PC-3 (cell line): ENCODE measurements at regions not wholly inside any gene's neighbourhood (a gene's known extent, or its start where the extent isn't known, plus 50 kb on each side); places are given as distances from the start of the nearest gene placed in this dataset.

Source experiments
- ATAC-seq: fragments of 200-7000 bp; cut with Tn5 transposase; 2 replicates; pipeline ENCODE4 v1.9.1; 2020; ENCODE audit warnings: mild to moderate bottlenecking, moderate library complexity
- BruUV-seq: library from RNA; stranded (reverse); fragments of 400-500 nt; replicated peaks from 2 replicates; lab custom pipeline; 2021; lab: Mats Ljungman, UMichigan
- CTCF ChIA-PET: fragments of 300-600 bp; sonication (Branson Sonifier 250); formaldehyde crosslinking; loops from one replicate; lab custom pipeline; 2022; ENCODE audit warnings: antibody characterized with exemption; lab: Charles Lee
- POLR2A ChIA-PET: fragments of 300-600 bp; sonication (Branson Sonifier 250); formaldehyde crosslinking; loops from one replicate; lab custom pipeline; 2022; ENCODE audit warnings: antibody characterized with exemption; ENCODE audit not compliant: unreplicated experiment; lab: Charles Lee
- DNase-seq: peaks from one replicate; pipeline ENCODE4 v3.0.0-alpha.2; 2015
- H2AFZ ChIP-seq: fragments of 300-600 bp; sonication (generic); 2 replicates; pipeline ENCODE4 v1.6.0; 2016; ENCODE audit warnings: antibody characterized with exemption, low read length
- H3F3A ChIP-seq: fragments of 300-600 bp; sonication (generic); one replicate; pipeline ENCODE4 v1.6.0; 2017; ENCODE audit warnings: antibody characterized with exemption, low read length, control low read depth, mild to moderate bottlenecking; ENCODE audit not compliant: unreplicated experiment
- H3K27ac ChIP-seq: fragments of 300-600 bp; sonication (generic); 2 replicates; pipeline ENCODE4 v1.5.1; 2016; ENCODE audit warnings: mild to moderate bottlenecking, low read length
- H3K27me3 ChIP-seq: fragments of 300-600 bp; sonication (generic); 2 replicates; pipeline ENCODE4 v1.6.1; 2016; ENCODE audit warnings: low read length, mixed read lengths
- H3K36me3 ChIP-seq: fragments of 300-600 bp; sonication (generic); 2 replicates; pipeline ENCODE4 v1.6.1; 2016; ENCODE audit warnings: low read depth, mixed run types, low read length, mixed read lengths
- H3K4me1 ChIP-seq: fragments of 300-600 bp; sonication (generic); 2 replicates; pipeline ENCODE4 v1.5.1; 2016; ENCODE audit warnings: low read length; ENCODE audit not compliant: insufficient read depth
- H3K4me2 ChIP-seq: fragments of 300-600 bp; sonication (generic); 2 replicates; pipeline ENCODE4 v1.6.0; 2016; ENCODE audit warnings: low read length
- H3K4me3 ChIP-seq: fragments of 300-600 bp; sonication (generic); 2 replicates; pipeline ENCODE4 v1.5.1; 2016; ENCODE audit warnings: mild to moderate bottlenecking, low read length, mixed read lengths
- H3K79me2 ChIP-seq: fragments of 300-600 bp; sonication (generic); 2 replicates; pipeline ENCODE4 v1.6.1; 2017; ENCODE audit warnings: low read length, mixed read lengths
- H3K9ac ChIP-seq: fragments of 300-600 bp; sonication (generic); 2 replicates; pipeline ENCODE4 v1.6.0; 2016; ENCODE audit warnings: mild to moderate bottlenecking, low read length
- H3K9me2 ChIP-seq: fragments of 300-600 bp; sonication (generic); replicated peaks from 2 replicates; pipeline ENCODE4 v1.6.1; 2016; ENCODE audit warnings: mixed run types, low read length, mixed read lengths
- H3K9me3 ChIP-seq: fragments of 300-600 bp; sonication (generic); 2 replicates; pipeline ENCODE4 v1.6.1; 2016; ENCODE audit warnings: low read length, mixed read lengths
- H4K20me1 ChIP-seq: fragments of 300-600 bp; sonication (generic); 2 replicates; pipeline ENCODE4 v1.6.1; 2016; ENCODE audit warnings: low read length, mixed read lengths
- CTCF ChIP-seq: fragments of 300-600 bp; sonication (generic); conservative IDR thresholded peaks from 2 replicates; pipeline ENCODE4 v1.5.1; 2017; ENCODE audit warnings: antibody characterized with exemption, low read depth, mild to moderate bottlenecking, low read length
- EZH2 ChIP-seq: fragments of 300-600 bp; sonication (generic); IDR thresholded peaks from one replicate; pipeline ENCODE4 v1.6.1; 2017; ENCODE audit warnings: antibody characterized with exemption, mild to moderate bottlenecking, low read length; ENCODE audit not compliant: unreplicated experiment
- EZH2phosphoT487 ChIP-seq: fragments of 300-600 bp; sonication (generic); IDR thresholded peaks from 2 replicates; pipeline ENCODE4 v1.6.1; 2018; ENCODE audit warnings: mild to moderate bottlenecking, antibody characterized with exemption, low read length, borderline replicate concordance
- intact Hi-C: fragments of 100-400 bp; cut with micrococcal nuclease; formaldehyde crosslinking; loops from 2 replicates; pipeline ENCODE4 v1.9.0; 2023

- no peak overlapping the region for H3K4me3 ChIP-seq
- no peak for DNase-seq
- H3K27ac ChIP-seq: no peak overlapping the region
- ChIA-PET CTCF (no interaction called here), POLR2A (no interaction called here)
- no peaks in the 10 kb centered on the region for H3K36me3 ChIP-seq
- no peak overlapping the region for H2AFZ ChIP-seq
- no peaks in the 10 kb centered on the region for H4K20me1 ChIP-seq
- no peaks in the 10 kb centered on the region for H3K9me2 ChIP-seq
- H3K79me2 ChIP-seq: no peaks in the 10 kb centered on the region
- intact Hi-C loops: no loop called here
- H3K9me3 ChIP-seq: no peaks in the 10 kb centered on the region
- H3K4me2 ChIP-seq: no peak overlapping the region
- H3K4me1 ChIP-seq: no peaks in the 10 kb centered on the region
- no peak for ATAC-seq
- BruUV-seq: no TSS peak
- peaks cover 77% of the 10 kb centered on the region for H3K27me3 ChIP-seq
- H3F3A ChIP-seq: no peaks in the 10 kb centered on the region
- no peak for TF ChIP-seq EZH2phosphoT487
- TF ChIP-seq CTCF: no peak
- no peak for TF ChIP-seq EZH2
- H3K9ac ChIP-seq: no peak overlapping the region
These were observed 365.8 kb upstream of the MYT1L start for GRCh38 chr2:2696733-2697455.

GRCh38 chr2:2696325-2696724, 365.2 kb upstream of the MYT1L start:
- Histone ChIP-seq H3K27ac (no peak overlapping the region), H3K9ac (no peak overlapping the region), H2AFZ (no peak overlapping the region), H3K27me3 (peaks cover 78% of the 10 kb centered on the region), H3K4me2 (no peak overlapping the region), H3K9me3 (no peaks in the 10 kb centered on the region), H3F3A (no peaks in the 10 kb centered on the region), H4K20me1 (no peaks in the 10 kb centered on the region), H3K79me2 (no peaks in the 10 kb centered on the region), H3K4me3 (no peak overlapping the region), H3K9me2 (no peaks in the 10 kb centered on the region), H3K36me3 (no peaks in the 10 kb centered on the region), H3K4me1 (no peaks in the 10 kb centered on the region)
- TF ChIP-seq EZH2phosphoT487: no peak
- no peak for TF ChIP-seq CTCF
- no peak for TF ChIP-seq EZH2
- POLR2A ChIA-PET: no interaction called here
- DNase-seq (no peak), ATAC-seq (no peak)
- no TSS peak for BruUV-seq
- CTCF ChIA-PET: no interaction called here
- intact Hi-C loops: no loop called here

GRCh38 chr2:2694746-2695145, 363.7 kb upstream of the MYT1L start:
- Histone ChIP-seq H3F3A (no peaks in the 10 kb centered on the region), H3K4me2 (no peak overlapping the region), H2AFZ (no peak overlapping the region), H3K4me3 (no peak overlapping the region), H3K9me3 (no peaks in the 10 kb centered on the region), H3K27ac (no peak overlapping the region), H3K79me2 (no peaks in the 10 kb centered on the region), H3K9me2 (no peaks in the 10 kb centered on the region), H3K36me3 (no peaks in the 10 kb centered on the region), H3K4me1 (no peaks in the 10 kb centered on the region), H4K20me1 (no peaks in the 10 kb centered on the region), H3K27me3 (peaks cover 72% of the 10 kb centered on the region), H3K9ac (no peak overlapping the region)
- DNase-seq (no peak), ATAC-seq (no peak)
- CTCF ChIA-PET: no interaction called here
- POLR2A ChIA-PET: no interaction called here
- intact Hi-C loops: no loop called here
- TF ChIP-seq CTCF (no peak), EZH2 (no peak), EZH2phosphoT487 (no peak)
- BruUV-seq: no TSS peak
